NCI-H524 treated with DMSO at 0.1 percent for 48 hours (cell line): ENCODE measurements at regions not wholly inside any gene's neighbourhood (a gene's known extent, or its start where the extent isn't known, plus 50 kb on each side); places are given as distances from the start of the nearest gene placed in this dataset.

ENCODE experiments used
- DNase-seq: peaks from one replicate; lab custom pipeline; 2025; lab: John Stamatoyannopoulos, UW

DNA sequence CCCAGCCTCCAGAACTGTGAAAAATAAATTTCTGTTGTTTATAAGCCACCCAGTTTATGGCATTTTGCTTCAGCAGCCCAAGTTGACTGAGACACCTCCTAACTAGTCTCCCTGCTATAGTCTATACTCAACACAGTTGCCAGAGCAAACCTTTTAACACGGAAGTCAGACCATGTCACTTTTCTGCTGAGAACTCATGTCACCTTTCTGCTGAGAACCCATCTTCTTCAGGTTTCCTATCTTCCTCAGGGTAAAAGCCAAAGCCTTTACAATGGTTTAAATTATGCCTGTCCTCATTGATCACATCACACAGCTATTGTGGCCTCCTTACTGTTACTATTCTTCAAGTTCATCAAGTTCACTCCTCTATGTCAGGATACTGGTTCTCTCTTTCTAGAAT lies 74.3 kb upstream of the SOX6 start:
- DNase-seq = no peak

DNA sequence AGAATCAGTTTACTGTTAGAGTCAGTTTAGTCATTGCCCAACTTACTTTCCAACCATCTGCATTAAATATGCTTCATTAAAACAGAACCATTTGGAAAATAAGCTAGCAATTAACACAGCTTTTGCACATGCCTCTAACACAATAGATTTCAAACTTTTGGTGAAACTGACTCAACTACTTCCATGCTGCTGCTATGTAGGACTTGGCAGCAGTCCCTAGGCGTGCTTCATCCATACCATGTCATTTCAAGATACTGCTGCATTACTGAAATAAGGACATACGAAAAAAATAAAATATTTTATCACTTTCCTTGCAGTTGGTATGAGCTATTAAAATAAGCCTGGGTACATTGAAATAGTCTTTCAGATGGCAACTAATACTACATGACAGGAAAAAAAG lies 65.5 kb upstream of the SOX6 start:
- DNase-seq = no peak

DNA sequence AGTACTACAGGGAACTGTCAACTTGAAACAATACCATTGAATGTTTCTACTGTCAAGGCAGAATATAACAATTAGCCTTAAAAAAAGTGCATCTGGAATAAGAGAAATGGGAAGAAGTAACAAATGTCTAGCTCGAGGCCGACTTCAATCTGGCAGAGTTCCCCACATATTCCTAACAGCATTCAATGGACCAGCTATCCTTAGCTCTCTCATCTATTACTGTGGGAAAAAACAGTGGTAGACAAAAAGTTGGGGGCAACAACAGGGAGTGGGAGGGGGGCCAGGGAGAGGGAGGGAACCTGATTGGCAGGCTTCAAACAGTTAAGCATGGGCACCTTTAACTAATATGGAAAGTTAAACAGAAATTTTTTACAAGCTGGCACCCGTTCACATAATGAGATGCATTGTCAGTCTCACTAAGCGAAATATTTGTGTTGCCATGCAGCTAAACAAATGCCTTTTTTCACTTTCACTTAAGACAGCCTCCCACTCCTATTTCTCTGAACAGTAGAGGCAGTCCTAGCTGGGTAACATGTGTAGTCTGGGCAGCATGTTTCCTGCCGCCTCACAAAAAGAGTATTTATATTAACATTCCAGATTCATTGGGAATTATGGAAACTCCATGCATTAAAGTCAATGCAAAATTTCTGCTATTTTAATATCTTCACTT lies 62.2 kb upstream of the SOX6 start:
- no peak for DNase-seq

DNA sequence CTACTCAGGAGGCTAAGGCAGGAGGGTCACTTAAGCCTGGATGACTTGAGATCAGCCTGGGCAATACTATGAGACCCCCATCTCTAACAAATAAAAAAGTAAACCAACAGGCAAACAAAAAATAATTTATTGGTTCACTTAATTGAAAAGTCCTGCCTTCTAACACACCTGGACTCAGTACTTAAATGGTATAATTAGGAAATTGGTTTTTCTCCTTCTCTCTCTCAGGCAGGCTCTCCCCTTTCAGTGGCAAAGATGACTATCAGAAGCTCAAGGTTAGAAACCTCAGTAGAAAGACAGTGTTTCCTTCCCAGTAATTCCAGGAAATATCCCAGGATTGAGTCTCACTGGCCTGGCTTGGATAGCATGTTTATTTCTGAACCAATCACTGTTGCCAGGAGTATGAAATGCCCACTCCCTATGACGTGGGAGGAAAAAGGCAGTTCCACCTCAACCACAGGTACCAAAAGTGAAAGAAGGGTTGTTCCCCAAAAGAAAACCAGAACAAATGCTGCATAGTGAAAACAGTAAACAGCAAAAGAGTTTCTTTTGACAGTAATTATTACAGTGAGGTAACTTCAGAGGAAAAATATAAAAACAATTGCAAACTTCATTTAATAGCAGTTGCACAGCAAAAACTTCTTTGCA lies 56.3 kb upstream of the SOX6 start:
- no peak for DNase-seq

DNA sequence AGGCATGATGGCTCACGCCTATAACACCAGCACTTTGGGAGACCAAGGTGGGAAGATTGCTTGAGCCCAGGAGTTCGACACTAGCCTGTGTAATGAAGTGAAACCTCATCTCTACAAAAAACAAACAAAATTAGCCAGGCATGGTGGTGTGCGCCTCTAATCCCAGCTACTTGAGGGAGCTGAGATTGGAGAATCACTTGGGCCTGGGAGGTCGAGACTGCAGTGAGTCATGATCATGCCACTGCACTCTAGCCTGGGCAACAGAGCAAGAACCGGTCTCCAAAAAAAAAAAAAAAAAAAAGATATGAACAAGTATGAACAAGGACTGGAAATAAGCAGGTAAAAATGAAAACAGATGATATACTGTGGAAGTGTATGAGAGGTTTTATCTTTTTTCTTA lies 54.1 kb upstream of the SOX6 start:
- no peak for DNase-seq

DNA sequence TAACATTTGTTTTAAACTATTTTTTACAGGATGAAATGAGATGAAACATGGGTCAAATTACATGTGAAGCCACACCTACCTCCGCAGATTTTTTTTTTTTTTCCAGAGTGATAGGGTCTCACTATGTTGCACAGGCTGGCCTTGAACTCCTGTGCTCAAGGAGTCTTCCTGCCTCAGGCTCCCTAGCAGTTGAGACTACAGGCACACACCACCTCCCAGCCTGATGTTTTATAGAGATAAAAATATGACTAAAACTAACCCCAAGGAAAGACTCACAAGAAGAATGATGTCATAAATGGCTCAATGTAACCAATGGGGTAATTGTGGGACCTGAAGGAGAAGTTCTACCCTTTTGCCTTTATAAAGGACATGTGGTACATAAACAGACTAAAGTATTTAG lies 52.3 kb upstream of the SOX6 start:
- DNase-seq = no peak

DNA sequence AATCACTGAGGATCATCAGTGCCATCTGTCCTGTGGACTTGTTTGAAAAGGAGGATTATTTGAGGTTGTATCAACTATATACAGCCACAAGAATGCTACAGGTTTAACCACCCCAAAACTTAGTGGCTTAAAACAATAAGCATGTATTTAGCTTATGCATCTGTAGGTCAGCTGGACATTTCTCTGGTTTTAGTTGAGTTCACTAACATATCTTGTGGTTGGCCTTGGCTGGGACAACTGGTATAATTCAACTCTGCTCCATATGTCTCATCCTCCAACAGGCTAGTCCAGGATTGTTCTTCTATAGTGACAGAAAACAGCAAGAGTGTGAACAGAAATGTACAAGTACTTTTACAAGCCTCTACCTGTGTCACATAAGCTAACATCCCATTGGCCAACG lies 49.9 kb upstream of the SOX6 start:
- no peak for DNase-seq
